GM18502 (cell line): ENCODE measurements at regions not wholly inside any gene's neighbourhood (a gene's known extent, or its start where the extent isn't known, plus 50 kb on each side); places are given as distances from the start of the nearest gene placed in this dataset.

Experiments used
- ATAC-seq: cut with Tn5 transposase; IDR thresholded peaks from one replicate; pipeline ENCODE4 v1.9.1; 2021; ENCODE audit warnings: mild to moderate bottlenecking; ENCODE audit not compliant: unreplicated experiment, poor library complexity

DNA sequence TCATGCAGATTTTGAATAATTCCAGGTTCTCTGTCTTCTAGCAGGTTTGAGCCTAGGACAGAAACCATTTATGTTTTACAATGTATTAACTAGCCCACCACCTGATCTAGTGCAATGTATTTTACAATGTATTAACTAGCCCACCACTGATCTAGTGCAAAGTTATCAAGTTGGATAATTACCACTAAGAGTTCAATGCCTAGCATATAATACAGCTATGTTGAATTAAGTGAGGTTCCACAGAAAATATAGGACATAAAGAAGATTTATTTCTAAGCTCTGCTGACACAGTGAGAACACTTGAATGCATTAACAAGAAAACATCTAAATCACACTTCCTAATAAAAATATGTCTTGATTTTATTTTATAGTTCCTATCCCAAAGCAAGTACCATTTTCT is 854.6 kb upstream of the NEGR1 start:
- ATAC-seq = no peak

DNA sequence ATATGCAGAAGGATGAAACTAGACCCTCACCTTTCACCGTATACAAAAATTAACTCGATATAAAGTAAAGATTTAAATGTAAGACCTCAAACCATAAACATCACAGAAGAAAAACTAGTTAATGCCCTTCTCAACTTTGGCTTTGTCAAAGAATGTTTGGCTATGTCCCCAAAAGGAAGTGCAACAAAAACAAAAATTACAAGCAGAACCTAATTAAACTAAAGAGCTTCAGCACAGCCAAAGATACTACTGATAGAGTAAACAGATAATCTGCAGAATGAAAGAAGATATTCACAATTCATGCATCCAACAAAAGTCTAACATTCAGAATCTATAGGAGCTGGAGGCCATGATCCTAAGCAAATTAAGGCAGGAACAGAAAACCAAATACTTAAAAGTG is 824.6 kb upstream of the NEGR1 start:
- no peak for ATAC-seq

DNA sequence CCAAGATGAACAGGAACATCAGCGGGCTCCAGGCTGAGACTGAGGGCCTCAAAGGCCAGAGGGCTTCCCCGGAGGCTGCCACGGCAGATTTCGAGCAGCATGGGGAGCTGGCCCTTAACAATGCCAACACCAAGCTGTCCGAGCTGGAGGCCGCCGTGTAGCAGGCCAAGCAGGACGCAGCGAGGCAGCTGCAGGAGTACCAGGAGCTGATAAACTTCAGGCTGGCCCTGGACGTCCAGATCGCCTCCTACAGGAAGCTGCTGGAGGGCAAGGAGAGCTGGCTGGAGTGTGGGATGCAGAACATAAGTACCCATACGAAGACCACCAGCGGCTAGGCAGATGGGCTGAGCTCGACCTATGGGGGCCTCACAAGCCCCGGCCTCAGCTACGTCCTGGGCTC is 823.4 kb upstream of the NEGR1 start:
- no peak for ATAC-seq

DNA sequence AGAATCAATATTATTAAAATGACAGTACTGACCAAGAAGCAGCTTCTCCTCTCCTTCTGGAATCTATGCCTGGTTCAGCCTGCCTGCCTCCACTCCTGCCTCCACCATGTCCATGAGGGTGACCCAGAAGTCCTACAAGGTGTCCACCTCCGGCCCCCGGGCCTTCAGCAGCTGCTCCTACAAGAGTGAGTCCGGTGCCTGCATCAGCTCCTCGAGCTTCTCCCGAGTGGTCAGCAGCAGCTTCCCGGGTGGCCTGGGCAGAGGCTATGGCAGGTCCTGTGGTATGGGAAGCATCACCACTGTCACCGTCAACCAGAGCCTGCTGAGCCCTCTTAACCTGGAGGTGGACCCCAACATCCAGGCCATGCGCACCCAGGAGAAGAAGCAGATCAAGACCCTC is 822.4 kb upstream of the NEGR1 start:
- no peak for ATAC-seq

DNA sequence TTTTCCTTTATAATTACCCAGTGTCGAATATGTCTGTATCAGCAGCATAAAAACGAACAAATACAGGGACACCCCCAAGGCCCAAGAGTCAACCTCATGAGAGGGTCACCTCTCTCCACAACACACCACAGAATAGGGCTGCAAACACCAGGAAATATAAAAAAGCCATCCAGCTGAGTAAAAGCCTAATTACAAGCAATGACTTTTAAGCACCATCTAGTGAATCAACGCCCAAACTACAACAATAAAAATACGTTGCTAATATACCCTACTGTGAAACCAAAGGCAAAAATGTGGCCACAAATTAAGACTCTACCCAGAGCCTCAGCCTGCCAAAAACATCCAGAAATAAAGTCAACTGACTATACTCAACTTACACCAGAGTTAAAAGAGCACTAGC is 817.9 kb upstream of the NEGR1 start:
- no peak for ATAC-seq

DNA sequence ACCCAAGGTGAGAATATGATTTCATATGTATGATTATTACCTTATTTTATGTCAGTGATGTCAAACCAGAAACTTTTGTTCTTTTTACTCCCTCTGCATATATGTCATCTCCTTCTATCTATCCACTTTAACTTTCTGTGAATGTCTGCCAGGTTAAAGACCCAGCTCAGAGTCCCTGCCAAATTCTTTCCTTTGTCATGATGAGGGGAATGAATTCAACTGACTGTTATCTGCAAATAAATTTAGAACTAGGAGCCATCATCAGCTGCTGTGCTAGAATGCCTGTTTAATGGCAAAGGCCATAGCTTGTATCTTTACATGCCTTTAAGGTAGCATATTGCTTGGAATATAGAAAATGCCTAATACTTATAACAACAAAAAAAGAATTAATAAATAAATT is 815.6 kb upstream of the NEGR1 start:
- ATAC-seq = no peak

DNA sequence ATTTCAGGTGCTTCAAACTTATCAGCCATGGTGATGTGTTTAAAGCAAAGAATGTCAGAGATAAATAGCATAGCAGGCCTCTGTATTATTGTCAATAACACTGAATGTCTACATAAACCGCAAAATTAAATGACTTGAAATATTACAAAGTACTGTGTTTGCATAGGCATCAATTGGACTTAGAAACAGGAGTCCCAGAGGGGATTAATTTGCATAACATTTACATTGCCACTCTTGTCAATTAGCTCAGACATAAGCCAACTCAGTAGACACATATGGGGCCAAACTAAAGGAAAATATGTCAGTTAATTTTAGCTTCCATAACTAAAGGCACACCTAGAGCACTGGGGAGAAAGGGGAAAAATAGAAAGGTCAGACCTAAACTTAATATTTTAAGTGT is 814.5 kb upstream of the NEGR1 start:
- ATAC-seq = no peak

DNA sequence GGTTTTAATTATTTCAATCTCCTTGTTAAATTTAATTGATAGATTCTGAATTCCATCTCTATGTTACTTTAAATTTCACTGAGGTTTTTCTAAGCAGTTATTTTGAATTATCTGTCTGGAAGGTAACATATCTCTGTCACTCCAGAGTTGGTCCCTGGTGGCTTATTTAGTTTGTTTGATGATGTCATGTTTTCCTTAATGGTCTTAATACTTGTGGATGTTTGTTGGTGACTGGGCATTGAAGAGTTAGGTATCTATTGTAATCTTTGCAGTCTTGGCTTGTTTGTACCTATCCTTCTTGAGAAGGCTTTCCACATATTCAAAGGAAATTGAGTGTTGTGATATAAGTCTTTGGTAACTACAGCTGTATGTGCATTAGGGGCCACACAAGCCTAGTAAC is 810.0 kb upstream of the NEGR1 start:
- ATAC-seq = no peak

DNA sequence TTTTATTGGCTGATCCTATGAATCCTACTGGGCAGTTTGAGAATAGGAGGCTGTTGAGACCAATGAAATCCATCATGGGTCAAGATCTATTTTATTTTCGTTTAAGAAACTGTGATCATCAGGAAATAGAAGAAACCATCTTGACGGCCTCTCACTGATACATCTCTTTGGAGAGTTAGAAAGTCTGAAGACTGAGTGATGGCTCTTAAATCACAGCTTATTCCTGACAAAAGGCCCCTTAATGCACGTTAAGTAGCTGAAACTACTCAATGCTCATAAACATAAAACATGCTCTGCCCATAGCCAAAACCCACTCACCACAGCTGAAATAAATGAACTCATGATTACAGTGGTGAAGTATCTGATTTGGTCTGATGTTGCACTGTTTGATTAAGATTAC is 784.5 kb upstream of the NEGR1 start:
- no peak for ATAC-seq

DNA sequence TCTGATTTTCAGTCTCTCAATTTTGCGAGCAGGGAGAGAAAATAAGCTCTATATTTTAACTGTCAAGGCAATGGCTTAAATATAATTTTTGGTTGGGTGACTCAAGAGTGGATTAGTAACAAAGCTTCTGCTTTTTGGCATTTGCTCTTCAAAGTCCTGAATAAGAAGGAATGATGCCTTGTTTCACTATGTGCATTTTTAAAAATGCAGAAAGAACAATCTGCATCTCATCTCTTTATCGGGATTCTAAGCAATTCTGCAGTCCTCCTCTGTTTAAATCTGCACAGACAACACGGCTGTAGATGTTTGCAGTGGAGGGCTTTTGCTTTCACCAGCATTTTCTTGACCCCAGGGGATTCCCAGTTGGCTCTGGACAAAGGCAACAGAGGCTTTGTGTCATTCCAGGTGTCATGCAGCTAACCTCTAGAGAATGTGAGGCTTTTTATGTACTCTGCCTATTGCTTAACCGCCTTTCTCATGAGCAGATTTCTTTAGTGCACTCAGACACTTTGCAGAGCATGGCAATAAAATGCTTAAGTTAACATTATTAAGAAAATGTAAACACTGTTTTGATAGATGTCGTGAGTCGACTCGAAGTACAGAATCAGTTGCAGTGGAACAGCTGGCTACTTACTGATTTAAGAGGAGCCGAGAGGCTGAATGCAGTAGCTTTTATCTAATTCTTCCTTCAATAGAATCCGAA is 783.2 kb upstream of the NEGR1 start:
- ATAC-seq = no peak

DNA sequence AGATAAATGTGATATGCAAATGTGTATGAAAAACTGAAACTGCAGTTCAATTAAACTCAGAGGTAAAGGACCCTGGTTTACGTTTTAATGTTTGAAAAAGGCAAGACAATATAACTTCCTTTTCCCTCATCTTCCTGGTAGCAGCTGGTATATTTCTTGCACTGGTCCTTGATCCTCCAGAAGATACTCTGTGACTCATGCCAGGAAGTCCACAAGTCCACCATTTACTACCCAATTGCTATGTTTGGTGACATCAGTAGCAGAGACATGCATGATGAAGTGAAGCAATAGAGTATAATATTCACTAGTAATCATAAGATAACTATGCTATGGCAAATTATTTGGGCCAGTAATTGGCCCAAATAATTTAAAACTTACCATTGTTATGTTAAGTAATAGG is 774.5 kb upstream of the NEGR1 start:
- no peak for ATAC-seq

DNA sequence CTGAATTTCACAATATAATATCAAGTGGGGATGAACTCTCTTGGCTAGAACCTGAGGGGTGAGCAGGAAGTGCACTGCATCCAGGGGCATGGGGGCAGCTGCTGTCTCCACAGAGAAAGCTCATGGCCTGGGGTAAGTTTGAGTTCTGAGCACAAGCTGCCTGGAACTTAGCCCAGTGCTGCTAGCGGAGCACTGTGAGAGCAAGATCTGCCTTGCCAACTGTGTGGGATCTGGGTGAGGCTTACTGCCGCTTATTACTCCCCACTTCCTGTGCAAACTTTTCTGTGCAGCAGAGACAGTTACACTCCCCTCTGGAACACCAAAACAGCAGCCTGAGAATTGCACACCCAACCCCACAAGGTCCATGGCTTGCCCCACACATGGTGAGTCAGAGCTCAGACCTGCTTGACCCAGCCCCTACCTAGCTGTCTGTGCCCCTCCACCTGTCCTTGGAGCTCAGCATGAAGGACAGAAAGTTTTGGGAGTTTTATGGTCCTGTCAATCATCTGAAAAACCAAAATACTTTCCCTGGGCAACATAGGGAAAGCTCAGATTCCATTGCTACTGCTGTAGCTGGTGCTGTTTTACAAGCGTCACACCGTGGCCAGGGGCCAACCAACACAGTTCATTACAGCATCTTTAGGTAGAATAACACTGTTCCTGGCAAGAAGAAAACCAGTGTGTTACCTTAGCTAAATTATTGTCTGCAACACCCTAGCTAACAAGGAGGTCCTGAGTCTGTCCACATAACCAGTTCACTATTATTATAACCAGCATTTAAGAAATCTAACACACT is 762.1 kb upstream of the NEGR1 start:
- no peak for ATAC-seq

DNA sequence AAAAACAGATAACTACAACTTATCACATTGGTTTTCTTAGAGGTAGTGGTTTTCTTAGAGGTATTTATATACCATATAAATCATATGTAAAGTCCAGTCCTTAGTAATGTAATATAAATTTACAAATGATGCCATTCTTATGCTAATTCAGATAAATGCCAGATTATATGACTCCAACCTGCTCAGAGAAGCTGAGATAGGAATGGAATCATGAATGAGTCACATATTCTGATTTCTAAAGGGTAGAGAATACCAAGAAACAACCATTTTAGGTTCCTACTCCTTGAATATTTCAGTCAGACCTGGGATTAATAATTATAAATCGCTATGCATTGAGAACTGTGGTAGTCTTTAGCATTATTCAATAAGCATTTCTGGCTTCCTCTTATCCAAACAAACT is 760.1 kb upstream of the NEGR1 start:
- ATAC-seq = no peak

DNA sequence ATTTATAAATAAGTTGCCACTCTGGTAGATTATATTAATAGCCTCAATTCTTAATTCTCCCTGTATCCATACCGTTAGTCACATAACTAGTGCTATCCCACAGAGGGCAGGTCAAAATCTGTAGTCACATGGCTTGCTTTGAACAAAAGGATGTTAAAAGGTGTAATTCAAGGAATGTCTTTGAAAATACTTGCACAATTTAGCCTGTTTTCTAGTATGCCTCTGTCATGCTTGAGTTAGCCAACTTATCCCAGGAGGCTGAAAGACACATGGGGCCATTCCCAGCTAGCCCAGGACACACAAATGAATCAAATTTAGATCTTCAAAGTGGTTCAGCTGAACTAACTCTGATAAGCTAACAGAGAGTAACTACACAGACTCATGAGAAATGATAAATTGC is 758.5 kb upstream of the NEGR1 start:
- ATAC-seq = no peak

DNA sequence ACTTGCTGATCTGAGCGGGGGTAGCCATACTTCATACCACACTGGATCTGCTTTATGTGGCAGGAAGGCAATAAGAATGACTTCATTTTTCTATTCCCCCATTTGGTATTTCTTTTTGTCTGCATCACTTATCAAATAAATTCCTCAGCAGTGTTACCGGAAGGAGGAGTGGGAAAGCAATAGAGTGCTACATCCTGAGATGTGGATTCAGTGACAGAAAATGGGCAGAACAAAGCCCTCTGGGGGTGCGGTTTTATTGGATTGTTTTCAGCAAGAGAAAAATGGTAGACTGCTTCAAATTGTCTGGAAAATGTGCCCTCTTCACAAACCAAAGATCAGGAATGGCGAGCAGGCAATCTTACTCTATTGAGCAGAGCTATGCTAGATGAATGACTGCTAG is 751.9 kb upstream of the NEGR1 start:
- no peak for ATAC-seq

DNA sequence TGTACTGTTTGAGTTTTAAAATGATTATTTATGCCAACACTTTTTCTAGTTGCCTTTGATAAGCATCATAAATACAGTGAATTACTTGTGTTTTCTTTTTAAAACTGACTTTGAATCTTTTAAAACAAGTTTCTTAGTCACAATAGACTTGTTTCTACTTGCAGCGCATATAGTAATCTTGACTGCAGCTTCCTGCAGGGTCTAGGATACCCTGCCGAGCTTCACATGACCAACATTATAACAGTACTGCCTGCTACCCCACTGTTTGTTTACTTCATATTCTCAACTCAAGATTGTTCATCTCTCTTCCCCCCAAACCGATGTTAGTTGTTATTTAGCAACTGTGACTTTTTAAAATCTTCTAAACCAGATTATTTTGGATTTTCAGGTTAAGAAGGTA is 751.3 kb upstream of the NEGR1 start:
- no peak for ATAC-seq

DNA sequence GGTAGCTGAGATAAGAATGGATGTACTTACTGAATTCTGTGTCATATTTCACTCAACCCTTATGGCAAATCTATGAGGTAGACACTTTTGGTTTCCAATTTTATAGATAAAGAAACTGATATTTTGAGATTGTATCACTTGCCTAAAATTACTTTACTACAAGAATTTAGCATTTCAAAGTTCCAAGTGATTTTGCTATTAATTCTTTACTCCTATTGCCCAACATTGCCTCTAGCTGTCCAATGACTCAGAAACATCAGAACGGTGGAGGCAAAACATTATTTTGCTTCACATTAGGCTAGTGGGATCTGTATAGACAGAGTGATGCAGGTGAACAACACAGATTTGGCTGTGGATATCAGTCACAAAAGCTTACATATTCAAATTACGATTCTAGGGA is 747.2 kb upstream of the NEGR1 start:
- no peak for ATAC-seq

DNA sequence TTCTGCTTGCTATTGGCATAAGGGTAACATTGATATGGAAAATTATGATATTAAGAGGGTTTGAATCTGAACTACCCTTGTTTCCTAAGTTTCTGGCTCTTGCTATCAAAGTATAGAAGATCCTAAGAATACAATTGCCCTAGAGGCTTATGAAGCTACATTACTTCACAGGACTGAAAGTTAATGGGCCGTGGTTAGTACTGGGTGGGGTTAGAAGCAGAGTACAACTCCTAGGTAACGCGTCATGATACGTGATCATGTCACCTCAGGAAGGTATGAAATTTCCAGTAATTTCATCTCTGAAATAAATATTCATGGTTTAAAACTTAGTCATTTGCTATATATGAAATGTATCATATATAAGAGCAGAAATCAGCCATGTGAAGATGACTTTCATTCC is 743.8 kb upstream of the NEGR1 start:
- no peak for ATAC-seq

DNA sequence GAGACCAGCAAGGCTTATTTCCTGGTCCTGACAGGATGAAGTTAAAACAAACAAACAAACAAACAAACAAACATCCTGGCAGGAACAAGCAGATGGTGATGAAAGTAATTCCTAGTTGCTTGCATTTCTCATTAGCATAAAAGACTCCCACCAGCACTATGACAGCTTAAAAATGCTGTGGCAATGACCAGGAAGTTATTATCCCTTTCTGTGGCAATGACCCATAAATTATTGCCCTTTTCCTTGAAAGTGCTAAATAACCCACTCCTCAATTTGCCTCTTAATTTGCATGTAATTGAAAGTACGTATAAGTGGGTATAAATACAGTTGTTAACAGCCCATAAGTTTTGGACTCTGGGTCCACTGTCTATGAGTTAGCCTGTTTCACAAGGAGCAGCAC is 727.6 kb upstream of the NEGR1 start:
- no peak for ATAC-seq

DNA sequence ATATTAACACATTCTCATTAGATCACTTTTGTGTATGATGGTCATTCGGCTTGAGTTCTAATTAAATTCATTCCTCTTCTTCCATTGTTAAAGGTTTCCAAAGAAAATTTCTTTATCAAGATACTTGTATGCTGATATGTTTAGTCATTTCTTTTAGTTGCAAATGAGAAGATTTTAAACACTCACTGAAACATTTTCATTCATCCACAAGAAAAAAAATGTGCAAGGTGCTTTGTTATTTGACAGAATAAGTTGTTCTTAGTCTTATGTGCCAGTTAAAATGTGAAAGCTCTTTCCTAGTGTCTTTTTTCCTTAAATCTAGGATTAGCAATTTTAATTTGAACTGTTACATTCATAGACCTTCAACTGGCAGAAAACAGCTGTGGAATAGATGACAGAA is 727.0 kb upstream of the NEGR1 start:
- no peak for ATAC-seq

DNA sequence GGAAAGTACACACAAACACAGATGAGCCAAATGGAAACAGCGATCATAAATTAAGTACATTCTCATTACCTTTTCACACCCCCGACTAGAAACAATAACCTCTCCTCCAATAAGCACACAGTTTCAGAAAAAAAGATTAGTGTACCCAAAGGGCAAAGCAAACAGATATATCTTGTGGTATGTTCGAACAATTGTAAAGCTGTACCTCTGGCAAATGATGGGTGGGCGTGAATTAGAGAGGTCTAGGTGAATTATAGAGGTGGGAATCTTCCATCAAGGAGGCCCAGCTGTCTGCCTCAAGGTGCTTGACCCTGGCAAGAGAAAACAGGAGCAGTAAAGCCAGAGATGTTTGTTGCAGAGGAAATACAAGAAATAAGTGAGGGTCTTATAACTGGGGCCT is 715.3 kb upstream of the NEGR1 start:
- no peak for ATAC-seq

DNA sequence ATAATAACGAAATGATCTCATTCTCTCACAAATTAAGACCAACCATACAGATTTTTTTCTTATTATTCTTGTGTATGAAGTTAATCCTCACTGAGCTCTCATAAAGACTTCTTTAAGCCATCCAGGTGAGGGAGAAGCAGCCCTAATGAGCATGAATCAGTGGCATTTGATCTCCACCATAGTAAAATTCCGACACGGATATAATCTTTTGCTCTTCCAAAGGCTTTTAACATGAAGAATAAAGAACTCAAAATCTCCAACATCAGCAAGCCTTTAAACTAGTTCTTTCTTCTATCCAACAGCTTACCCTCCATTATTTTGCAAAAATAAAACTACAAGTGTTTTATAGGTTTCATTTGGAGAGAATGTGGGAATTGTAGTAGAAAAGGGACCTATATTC is 714.7 kb upstream of the NEGR1 start:
- ATAC-seq = no peak
